ENCODE measurements at regions not wholly inside any gene's neighbourhood (a gene's known extent, or its start where the extent isn't known, plus 50 kb on each side); places are given as distances from the start of the nearest gene placed in this dataset.
"Not testable (repeated sequence)": the region's sequence is repeated elsewhere in the genome, so short reads cannot be mapped to it uniquely, and the experiment has no call there.

DNA sequence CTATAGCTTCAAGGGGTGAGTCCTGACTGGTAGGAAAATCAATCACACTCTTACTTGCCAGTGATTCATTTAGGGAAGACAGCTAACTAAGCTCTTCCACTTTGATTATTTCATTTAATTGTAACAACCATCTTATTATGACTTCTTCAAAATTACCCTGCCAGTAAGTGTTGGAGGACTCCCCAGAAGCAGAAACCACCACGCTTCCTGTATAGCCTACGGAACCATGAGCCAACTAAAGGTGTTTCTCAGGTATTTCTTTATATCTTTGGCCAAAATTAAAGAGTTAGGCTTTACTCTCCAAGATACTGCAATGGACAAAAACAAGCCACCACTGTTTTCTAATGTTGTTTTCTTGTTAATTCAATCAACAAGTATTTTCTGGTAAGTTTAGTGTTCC, 61.0 kb downstream of the FOXD4L5 start:
- TF ChIP-seq, protein P1, sequence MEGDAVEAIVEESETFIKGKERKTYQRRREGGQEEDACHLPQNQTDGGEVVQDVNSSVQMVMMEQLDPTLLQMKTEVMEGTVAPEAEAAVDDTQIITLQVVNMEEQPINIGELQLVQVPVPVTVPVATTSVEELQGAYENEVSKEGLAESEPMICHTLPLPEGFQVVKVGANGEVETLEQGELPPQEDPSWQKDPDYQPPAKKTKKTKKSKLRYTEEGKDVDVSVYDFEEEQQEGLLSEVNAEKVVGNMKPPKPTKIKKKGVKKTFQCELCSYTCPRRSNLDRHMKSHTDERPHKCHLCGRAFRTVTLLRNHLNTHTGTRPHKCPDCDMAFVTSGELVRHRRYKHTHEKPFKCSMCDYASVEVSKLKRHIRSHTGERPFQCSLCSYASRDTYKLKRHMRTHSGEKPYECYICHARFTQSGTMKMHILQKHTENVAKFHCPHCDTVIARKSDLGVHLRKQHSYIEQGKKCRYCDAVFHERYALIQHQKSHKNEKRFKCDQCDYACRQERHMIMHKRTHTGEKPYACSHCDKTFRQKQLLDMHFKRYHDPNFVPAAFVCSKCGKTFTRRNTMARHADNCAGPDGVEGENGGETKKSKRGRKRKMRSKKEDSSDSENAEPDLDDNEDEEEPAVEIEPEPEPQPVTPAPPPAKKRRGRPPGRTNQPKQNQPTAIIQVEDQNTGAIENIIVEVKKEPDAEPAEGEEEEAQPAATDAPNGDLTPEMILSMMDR (IDR thresholded peaks at IDR 0.05): not testable (repeated sequence)
- TF ChIP-seq POLR2A (IDR thresholded peaks at IDR 0.05): not testable (repeated sequence)

Data from body of pancreas (tissue), 4 donors.